GM21367 (cell line): ENCODE measurements at regions not wholly inside any gene's neighbourhood (a gene's known extent, or its start where the extent isn't known, plus 50 kb on each side); places are given as distances from the start of the nearest gene placed in this dataset.

ENCODE experiments used
- ATAC-seq: cut with Tn5 transposase; IDR thresholded peaks from one replicate; pipeline ENCODE4 v1.9.1; 2021; ENCODE audit not compliant: unreplicated experiment

DNA sequence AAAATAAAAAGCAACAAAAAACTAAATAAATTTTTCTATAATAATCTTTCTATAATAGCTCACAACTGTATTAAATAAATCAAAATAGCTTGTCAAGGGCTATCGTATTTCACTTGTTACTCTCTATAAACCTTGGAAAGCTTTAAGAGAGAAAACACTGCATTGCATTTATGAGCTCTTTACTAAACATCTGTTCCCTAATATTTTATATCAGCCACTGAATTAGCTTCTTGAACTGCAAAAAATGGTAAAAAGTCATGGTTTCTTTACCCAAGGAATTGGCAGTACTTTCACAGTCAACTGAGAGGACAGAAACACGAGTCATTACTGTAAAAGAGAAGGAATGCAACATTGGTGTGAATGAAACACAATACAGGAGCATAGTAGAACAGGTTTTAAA, 671.2 kb downstream of the PCDH18 start:
- ATAC-seq: no peak

DNA sequence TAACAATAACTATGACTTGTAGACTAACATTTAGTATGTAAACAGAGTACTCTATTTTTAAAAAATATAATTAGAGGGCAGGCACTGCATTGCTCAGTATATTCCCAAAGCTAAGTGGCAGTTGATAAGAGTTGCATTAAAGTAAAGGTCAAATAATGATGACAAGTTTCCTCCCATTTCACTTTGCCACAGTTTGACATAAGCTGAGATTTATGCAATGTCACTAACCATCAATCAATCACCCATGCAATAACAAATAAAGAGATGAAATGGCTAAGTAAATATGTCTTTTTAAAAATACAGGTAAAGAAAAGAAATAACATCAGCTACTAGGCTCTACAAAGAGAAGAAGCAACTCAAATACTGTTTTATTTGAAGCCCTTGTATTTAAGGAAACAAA, 673.4 kb downstream of the PCDH18 start:
- no peak for ATAC-seq

DNA sequence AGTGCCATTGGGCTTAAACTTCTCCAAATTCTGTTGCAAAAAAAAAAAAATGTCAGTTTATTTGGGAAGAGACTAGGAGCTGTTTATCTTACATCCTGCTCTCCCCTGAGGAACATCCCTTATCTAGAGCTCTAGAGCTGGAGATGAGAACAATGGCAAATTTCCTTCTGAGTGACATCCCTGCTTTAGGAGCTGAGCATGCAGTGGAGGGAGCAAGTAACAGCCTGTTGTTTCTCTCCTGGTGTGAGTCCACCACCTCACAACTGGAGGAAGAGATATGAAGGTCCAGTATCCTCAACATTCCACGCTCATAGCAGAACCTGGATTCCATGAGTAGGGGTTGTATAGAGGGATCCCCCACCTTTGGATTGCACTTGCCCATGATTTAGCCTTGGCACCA, 676.4 kb downstream of the PCDH18 start:
- ATAC-seq: no peak

DNA sequence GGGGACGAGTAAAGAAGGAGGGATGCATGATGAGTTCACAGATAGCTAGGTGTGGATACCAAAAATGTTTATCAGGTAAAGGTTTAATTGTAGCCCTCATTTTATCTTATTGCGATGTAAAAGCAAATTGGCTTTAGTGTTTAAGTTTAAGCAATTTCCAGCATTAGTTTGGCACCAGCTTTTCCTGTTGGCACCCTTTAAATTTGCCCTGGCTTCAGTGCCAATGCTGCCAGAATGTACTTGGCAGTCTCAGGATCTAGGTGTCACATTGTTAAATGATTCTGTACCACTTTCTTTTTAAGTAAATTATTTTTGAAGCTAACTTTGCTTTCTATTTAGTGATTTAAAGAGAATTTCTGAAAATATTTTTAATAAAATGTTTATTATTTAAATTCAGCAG, 681.8 kb downstream of the PCDH18 start:
- ATAC-seq: no peak

DNA sequence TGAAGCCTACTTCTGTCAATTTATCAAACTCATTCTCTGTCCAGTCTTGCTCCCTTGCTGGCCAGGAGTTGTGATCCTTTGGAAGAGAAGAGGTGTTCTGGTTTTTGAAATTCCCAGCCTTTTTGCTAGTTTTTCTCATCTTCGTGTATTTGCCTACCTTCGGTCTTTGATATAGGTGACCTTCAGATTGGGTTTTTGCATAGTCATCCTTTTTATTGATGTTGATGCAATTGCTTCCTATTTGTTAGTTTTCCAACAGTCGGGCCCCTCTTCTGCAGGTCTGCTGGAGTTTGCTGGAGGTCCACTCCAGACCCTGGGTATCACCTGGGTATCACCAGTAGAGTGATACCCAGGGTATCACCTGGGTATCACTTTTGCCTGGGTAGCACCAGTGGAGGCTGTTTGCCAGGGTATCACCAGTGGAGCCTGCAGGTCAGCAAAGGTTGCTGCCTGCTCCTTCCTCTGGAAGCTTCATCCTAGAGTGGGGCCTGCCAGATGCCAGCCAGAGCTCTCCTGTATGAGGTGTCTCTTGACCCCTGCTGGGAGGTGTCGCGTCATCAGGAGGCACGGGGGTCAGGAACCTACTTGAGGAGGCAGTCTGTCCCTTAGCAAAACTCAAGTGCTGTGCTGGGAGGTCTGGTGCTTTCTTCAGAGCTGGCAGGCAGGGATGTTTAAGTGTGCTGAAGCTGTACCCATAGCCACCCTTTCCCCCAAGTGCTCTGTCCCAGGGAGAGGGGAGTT, 684.2 kb downstream of the PCDH18 start:
- no peak for ATAC-seq

DNA sequence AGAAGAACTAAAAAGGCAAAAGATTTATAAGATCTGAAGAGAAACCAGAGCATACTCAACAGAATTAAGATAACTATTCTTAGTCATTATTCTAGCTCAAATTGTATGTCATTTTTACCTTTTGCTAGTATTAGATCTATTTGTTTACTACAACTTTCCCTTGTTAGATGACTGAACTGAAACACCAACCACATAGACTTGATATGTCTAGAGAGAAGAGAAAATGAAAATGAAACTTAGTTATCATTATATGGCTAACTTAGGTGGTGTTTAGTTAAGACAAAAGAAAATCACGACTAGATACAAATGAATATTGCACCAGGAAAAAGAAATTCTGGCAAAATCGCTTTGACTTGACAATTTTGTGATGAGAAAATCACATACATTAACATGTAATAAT, 690.8 kb downstream of the PCDH18 start:
- no peak for ATAC-seq

DNA sequence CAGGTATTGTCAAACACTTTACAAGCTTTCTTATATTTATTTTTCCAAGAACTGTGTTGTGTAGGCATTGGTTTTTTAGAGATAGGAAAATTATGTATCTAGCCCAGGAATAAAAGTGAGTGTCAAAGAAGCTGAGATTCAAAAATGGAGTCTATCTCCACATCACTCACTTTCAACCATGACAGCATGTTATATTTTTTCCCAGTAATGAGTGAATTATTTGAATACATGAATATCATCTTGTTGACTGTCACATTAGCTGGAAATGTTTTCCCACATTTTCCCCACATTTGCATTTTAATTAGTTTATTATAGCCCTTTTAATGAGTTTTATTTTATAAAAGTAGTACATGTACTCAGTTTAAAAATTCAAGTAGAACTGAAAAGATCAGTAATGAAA, 693.7 kb downstream of the PCDH18 start:
- no peak for ATAC-seq

DNA sequence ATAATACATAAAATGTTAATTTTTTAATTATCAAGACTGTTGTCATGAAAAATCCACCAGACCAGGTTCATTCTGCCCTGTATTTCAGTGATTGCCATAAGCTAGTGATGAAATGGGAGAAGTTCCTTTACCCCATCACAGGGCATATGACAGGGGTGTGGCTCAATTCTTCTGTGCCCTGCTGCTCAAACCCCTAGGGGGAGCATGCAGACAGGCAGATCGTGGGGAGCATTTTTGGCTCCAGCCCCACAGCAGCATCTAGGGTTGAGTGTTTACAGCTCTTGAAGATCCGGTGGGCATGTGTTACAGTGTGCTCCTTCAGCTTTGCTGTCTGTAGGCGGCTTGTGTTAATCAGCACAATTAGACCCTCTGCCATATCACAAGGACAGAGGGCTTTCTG, 700.7 kb downstream of the PCDH18 start:
- ATAC-seq: no peak

DNA sequence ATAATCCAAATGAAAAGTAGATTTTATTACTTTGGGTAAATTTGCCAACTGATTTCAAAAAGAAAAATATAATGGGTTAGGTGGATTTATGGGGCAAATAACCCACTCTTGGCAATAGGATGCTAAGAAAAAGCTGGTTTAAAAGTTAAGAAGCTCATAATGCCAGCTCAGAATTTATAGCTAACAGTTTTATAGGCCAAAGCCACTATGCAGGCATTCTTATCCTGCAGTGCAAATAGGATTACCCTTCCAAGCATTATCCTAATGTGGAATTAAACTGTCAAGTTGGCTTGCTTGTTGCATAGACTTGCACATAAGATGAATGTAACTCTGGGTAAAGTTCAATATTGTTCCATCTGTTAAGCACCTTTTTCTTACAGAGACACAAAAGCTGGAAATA, 703.0 kb downstream of the PCDH18 start:
- ATAC-seq: no peak

DNA sequence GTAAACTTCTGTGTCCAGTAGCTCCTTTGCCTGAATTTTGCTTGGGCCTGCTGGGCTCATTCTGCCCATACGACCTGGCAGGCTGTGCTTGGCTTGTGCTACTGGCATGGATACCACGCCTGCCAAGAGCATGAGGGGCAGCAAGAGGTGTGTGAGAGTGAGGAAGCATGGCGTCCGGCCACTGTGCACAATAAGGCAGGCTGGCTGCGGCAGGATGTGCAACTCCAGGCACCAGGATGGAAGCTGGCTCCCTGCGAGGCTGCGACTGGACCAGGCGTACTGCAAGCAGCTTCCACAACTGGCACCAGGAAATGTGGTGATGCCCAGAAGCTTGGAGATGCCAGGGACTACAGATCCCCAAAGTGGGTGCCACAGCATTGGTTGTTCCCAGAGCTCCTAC, 709.3 kb downstream of the PCDH18 start:
- ATAC-seq: no peak

DNA sequence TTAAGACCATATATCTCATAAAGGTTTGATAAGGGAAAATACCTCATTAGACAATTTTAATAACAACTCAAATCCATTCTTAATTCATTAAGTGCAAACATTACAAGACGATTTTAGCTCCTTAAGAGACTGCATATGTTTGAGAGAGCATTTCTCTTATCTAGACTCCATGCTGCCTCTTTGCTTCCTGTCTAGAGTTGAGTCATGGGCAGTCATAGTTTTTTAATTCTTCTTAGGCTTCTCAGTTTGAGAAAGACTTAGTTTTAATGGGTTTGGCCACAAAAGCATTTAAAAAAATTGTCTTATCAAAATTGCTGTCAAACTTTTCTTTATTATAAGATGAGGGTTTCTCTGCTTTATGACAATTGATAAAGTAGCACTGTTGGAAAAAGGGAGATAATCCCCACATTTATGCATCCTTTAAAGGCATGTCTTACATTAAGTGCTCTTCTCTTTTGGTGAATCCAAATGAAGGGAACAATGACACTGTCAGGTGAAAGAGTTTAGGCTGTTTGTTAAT, 713.4 kb downstream of the PCDH18 start:
- ATAC-seq: no peak

DNA sequence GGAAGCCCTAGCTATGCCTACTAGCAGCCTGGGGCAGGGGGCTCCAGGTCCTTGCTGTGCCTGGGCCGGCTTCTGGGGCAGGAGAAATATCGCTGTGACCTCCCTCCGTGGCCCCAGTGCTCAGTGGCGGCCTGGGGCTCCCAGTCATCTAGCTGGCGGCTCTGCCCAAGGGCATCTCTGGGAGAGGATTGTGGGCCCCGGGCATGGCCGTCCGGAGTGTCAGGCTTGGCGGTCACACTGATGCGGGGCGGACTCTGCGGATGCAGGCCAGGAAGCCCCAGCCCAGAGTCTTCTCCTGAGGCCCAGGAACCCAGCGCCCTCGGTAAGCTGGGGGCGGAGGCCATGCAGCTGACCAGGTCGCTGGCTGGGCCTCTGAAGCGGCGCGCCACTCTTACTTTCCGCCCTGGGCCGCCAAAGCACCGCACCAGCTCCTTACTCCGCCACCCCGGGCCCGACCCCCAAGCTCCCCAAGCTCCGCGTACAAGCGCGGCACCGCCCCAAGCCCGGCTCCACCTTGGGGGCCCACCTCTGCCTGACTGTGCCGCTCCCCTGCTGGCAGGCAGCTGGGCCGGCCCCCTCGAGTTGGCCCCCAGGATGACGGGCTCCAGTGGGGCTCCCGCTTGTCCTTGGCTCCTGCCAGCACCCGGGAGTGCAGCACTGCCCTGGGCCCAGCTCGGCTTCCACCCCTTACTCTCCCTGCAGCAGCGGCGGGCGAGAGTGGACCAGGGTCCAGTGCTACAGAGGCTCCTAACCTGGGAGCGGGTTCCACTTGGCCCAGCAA, 720.0 kb downstream of the PCDH18 start:
- ATAC-seq: no peak

DNA sequence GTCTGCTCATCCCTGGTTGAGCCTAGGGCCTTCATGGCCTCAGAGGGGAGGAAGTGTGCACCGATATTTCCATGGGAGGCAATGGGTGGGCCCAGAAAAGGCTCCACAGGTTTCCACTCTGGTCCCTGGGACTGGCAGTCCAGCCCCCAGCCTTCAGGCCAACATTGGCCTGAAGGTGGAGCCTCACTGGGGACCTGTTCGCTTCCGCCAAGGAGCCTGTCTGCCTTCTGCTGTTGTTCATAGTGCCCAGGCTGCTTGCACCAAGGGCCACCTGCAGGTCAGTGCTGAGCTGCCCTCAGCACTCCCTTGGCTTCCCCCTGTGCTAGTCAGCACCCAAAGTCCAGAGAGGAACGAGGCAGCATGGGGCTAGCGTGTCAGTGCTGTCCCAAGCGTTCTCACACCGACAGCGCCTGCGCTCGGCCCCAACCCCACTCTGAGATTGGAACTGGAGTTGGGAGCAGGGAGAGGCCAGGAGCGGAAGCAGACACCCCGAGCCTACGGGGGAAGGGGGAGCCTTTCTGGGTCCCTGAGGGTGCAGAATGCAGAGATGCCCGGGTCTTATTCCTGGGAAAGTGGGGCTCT, 720.7 kb downstream of the PCDH18 start:
- no peak for ATAC-seq

DNA sequence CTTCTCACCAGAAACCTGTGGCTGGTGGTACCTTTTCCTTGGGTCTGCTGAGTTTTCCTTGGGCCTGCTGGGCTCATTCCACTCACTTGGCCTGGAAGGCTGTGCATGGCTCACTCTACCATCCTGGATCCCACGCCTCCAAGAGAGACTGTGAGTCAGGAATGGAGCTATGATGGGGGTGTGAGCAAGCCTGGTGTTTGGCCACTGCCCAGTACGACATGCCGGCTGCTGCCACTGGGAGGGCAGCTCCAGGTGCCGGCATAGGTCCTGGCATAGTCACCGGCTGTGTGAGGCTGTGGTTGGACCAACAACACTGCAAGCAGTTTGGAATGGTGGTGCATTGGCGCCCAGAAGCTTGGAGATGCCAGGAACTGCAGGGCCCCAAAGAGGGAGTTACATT, 721.7 kb downstream of the PCDH18 start:
- no peak for ATAC-seq

DNA sequence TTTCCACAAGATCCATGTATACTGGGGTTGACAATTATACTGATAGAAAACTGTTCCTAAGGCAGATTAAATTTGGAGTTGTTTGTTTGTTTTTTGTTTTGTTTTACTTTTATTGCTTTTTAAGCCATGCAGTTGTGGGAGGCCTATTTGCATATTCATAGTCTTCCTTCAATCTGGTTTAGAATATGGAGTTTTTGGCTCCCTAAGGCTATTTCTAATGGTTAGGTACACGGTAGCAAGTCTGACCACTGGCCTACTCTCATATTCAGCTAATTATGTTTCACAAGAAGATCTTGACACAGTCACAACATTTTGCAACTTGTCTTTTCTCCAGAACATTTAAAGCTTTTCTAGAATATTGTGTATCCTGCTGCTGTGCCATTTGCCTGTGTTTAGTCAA, 725.5 kb downstream of the PCDH18 start:
- ATAC-seq: no peak

DNA sequence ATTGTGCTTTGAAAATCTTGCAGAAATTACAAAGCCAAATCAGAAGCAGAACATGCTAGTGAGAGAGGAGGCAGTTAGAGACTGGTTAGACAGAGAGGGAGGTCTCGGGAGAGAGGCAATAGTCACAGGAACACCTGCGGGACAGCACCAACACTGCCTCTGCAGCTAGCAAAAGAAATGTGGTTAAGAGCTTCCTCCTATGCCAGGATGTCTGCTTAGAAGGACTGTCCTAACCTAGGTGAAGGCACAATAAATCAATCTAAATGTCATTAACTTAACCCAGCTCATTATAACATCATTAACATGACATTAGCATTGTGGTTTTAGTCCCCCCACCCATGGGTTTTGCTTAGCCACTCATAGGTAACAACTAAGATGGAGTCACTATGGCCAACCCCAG, 726.7 kb downstream of the PCDH18 start:
- ATAC-seq: no peak

DNA sequence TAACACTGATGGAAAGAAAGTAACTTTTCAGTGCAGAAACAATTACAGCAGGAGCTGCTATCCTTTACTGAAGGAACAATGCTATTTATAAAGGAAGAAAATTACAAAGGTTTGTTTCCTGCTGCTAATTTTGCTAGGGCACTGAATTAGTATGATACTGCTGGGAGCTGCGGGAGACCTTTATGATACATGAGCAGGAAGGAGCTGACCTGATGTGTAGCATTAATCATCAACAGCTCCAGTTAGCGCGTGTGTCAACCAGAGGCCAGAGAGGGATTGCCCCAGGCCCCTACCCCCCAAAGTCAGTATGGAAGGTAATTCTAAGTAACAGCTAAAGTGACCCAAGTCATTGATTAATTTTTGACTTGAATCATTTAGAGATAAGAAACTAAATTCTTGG, 728.9 kb downstream of the PCDH18 start:
- no peak for ATAC-seq

DNA sequence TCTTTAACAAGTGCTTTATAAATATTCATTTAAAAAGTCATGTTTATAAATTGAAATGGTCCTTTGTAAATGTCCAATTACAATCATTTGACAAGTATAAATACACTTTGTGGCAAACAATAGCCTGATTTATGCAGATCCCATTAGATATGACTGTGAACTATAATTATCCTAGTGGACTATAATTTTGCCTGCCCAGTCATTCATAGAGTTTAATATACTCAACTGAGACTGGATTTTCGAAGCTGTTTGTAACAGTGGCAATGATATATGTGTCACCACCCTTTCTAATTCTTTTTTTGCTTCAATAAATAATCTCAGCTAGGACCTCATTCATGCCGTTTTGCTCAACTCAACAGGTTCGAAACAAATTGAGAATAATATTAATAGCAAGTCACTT, 732.0 kb downstream of the PCDH18 start:
- ATAC-seq: no peak

DNA sequence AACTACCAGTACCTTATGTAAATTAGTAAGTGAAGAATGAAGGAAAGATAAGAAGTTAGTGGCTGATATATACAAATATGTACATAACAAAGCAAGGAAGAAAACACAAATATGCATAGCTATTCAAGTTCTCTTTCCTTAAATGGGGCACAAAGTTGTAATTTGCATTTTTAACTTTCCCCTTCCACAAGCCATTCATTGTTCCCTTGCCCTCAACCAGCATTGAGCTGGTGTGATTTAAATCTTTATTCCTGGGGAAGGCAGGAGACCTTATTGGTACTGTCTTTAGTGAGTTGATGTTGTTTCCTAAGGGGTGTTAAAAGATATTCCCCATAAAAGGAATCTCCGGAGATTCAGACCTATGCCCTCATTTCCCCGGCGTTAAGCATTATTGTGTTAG, 735.3 kb downstream of the PCDH18 start:
- ATAC-seq: no peak

DNA sequence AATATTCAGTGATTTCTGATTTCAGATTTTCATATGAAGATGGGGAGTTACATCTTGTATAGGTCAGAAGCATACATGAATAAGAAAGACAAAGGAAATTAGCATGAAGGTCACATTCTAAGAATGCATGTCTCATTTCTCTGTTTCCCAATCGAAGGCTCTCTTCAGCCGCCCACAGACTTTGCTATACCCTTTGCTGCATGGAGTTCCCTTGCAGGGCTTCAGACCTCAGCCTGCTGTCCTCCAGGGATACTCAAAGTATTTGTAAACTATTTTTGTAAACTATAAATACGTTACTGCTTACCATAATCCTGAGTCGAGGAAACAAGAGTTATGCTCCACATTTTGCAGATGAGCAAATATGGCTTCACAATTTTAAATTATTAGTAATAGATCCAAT, 738.4 kb downstream of the PCDH18 start:
- no peak for ATAC-seq

DNA sequence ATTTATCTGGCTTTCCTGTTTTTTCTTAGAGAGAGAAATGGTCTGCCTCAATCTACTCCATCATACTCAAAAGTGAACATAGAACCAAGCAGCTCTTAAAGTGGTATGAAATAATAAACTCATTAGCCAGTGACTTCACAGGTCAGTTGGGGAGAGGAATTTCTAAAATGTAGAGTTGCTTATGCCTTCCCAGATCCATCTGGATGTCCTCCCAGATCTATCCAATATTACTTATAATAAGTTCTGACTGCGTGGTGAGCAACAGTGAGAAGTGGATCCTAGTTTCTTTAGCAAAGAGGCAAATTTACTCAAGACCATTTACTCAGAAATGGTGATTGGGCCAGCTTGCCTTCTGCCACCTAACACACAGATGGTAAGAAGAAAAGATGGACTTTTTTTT, 748.0 kb downstream of the PCDH18 start:
- ATAC-seq: no peak

DNA sequence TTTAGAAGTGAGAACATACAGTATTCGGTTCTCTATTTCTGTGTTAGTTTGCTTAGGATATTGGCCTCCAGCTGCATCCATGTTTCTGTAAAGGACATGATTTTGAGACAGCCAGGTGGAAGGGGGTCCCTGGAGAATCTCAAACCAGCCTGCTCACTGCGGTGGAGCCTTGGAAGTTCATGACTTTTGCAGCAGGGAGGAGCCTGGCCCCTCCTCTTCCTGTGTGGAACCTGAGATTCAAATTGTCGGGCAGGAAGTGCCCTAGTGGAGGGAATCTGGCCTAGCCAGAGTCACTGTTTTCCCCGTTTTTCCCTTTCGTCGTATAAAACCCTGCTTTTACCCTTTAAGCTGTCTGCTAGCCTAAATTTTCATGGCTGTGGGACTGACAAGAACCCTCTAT, 762.6 kb downstream of the PCDH18 start:
- no peak for ATAC-seq
